Testis (tissue), 2 donors: ENCODE measurements at regions not wholly inside any gene's neighbourhood (a gene's known extent, or its start where the extent isn't known, plus 50 kb on each side); places are given as distances from the start of the nearest gene placed in this dataset.

Source experiments
- DNase-seq: peaks from one replicate; pipeline ENCODE4 v3.0.0-alpha.2; 2019
- H3K27ac ChIP-seq, 2 donors: fragments of 200-600 bp; sonication (generic); one replicate each; pipeline ENCODE4 v1.5.1; 2019
- H3K27me3 ChIP-seq: fragments of 200-600 bp; sonication (generic); one replicate; pipeline ENCODE4 v1.5.1; 2019
- H3K36me3 ChIP-seq: fragments of 200-600 bp; sonication (generic); one replicate; pipeline ENCODE4 v1.5.1; 2017; ENCODE audit warnings: low read depth; ENCODE audit errors: missing control alignments
- H3K4me1 ChIP-seq: fragments of 200-600 bp; sonication (generic); one replicate; pipeline ENCODE4 v1.5.1; 2019
- H3K4me3 ChIP-seq, 2 donors: fragments of 200-600 bp; sonication (generic); one replicate each; pipeline ENCODE4 v1.5.1; 2017 to 2019
- H3K9me3 ChIP-seq: fragments of 200-600 bp; sonication (generic); one replicate; pipeline ENCODE4 v1.5.1; 2017
- POLR2A ChIP-seq: fragments of 450-650 bp; IDR thresholded peaks from one replicate; pipeline ENCODE4 v1.6.1; 2017; ENCODE audit warnings: antibody characterized with exemption, mild to moderate bottlenecking, moderate library complexity
- WGBS, 2 donors: methylation state at CpG; one replicate each; pipeline ENCODE4 v1.1.5; 2018; 5-methylcytosine and 5-hydroxymethylcytosine counted together
- intact Hi-C: fragments of 100-400 bp; cut with DNase I; formaldehyde crosslinking; loops from one replicate; pipeline ENCODE4 v1.15.1; 2023; ENCODE audit warnings: low total_unique reads
- TF ChIP-seq, protein P1 (sequence below), 3 experiments: fragments of 450-650 bp in 2 of 3; fragments of 200-600 bp in 1 of 3; sonication (generic) in 1 of 3; IDR thresholded peaks; one replicate each; pipeline ENCODE4 v1.5.1; 2016 to 2019; ENCODE audit warnings: antibody characterized with exemption in 3 of 3, mild to moderate bottlenecking in 2 of 3, moderate library complexity in 1 of 3

DNA sequence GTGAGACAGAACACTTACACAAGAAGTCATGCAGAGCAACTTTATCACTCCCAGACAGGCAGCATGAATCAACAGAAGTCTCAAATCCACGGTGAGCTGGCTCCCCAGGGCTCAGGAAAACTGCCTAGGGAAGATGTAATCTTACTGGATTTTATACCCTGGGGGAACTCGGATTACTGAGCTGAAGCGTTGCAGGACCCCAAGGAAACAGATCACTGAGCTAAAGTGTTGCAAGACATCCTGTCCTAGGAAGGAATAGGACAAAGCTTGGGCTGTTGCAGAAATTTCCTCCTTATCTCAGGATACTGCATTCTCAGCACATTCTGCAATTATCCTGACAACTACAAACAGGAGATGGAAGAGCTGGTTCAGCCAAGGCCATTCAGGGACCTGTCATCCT lies 224.8 kb downstream of the TFAP2A start:
- no peak for DNase-seq
- no peak overlapping the region for H3K27ac ChIP-seq
- H3K4me3 ChIP-seq: no peak overlapping the region
- WGBS, 2 donors: 43 to 71% methylated on average over 3 of the region's 3 CpGs
- intact Hi-C loops: no loop called here
- H3K9me3 ChIP-seq: no peaks in the 10 kb centered on the region
- H3K27me3 ChIP-seq: no peaks in the 10 kb centered on the region
- H3K4me1 ChIP-seq: no peaks in the 10 kb centered on the region
- no peaks in the 10 kb centered on the region for H3K36me3 ChIP-seq
- TF ChIP-seq, protein P1, sequence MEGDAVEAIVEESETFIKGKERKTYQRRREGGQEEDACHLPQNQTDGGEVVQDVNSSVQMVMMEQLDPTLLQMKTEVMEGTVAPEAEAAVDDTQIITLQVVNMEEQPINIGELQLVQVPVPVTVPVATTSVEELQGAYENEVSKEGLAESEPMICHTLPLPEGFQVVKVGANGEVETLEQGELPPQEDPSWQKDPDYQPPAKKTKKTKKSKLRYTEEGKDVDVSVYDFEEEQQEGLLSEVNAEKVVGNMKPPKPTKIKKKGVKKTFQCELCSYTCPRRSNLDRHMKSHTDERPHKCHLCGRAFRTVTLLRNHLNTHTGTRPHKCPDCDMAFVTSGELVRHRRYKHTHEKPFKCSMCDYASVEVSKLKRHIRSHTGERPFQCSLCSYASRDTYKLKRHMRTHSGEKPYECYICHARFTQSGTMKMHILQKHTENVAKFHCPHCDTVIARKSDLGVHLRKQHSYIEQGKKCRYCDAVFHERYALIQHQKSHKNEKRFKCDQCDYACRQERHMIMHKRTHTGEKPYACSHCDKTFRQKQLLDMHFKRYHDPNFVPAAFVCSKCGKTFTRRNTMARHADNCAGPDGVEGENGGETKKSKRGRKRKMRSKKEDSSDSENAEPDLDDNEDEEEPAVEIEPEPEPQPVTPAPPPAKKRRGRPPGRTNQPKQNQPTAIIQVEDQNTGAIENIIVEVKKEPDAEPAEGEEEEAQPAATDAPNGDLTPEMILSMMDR (IDR thresholded peaks at IDR 0.05): no peak
- TF ChIP-seq POLR2A: no peak

DNA sequence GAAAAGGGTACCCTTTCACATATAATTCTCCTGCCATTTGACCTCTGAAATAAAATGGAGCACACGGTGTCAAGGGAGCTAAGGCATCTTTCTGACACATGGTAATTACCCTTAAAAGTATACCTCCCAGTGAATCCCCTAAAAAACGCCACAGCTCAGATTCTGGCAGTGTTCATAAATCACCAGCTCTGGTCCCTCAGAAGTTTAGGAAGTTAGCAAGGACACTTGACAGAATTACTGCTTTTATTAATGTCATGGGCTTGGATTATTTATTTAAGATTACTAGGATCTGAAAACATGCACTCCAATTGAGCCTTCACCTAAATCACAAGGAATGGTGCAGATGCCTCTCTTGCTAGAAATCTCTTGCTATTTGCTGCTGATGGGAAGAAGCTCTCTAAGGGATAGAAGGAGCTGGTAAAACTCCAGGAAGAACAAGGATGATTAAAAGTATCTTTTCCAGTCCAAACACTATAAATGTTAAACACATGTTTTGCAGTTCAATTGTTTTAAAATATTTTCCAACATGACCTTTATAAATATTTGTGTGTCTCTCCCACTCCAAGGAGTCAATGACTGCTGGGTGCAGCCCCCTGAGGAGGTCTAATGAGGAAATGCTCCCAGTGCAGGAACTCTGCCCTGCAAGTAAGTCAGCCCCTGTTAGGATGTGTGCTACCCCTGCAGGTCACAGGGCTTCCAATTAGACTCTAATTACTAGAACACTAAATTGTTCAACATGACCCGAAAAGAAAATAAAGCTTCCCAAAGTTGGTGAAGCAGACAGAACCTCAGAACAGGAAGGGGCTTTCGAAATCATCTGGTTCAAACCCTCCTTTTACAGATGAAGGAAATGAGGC lies 230.3 kb downstream of the TFAP2A start:
- Histone ChIP-seq H3K4me3 (no peak overlapping the region), H3K9me3 (no peaks in the 10 kb centered on the region), H3K4me1 (no peaks in the 10 kb centered on the region), H3K36me3 (no peaks in the 10 kb centered on the region), H3K27me3 (no peaks in the 10 kb centered on the region), H3K27ac (no peak overlapping the region)
- intact Hi-C loops: no loop called here
- DNase-seq: no peak
- TF ChIP-seq, protein P1 (IDR thresholded peaks at IDR 0.05): no peak
- no peak for TF ChIP-seq POLR2A
- WGBS, 2 donors: 18 to 42% methylated on average over 4 of the region's 4 CpGs

DNA sequence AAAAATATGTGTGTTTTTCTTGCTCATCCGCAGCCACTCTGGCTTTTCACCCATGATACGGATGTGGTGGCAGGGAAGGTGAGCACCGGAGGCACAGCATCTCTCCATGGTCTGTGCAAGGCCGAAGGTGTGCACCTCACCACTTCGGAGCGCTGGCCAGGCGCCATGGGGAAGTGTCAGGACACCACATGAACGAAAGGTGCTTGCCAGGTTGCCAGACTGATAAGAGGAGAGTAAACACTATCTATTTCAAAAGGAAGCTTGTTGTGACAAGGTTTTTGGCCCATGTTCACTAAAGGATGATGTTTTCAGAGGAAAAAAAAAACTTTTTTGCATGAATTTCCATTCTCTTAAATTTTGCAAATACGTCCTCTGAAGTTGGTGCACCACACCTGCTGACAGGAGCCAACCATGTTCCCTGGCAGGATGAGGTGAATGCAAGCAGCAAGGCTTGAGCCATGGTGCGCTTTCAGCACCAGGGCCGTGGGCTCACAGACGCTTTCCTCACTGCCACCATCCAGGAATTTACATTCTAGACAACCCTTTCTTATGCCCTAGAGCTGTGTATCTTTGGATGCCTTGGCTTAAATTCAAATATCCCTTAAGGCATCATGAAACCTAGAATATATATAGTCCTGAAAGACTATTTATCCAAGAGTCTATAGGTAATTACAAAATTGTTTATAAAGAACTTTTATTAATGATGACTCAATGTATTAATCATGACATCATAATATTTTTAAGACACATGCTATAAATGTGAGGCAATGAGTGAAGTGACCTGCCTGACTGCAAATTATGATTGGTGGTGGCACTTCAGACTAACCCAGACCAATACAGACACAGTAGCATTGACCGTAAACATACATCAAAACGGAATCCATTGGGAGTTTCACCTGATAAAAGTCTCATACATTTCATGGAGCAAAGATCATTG lies 234.5 kb downstream of the TFAP2A start:
- Histone ChIP-seq H3K36me3 (no peaks in the 10 kb centered on the region), H3K9me3 (no peaks in the 10 kb centered on the region), H3K27me3 (no peaks in the 10 kb centered on the region), H3K4me1 (no peaks in the 10 kb centered on the region), H3K4me3 (no peak overlapping the region), H3K27ac (no peak overlapping the region)
- TF ChIP-seq POLR2A: no peak
- TF ChIP-seq, protein P1 (IDR thresholded peaks at IDR 0.05): no peak
- 80 to 88% methylated on average over 14 of the region's 14 CpGs for WGBS, 2 donors
- no peak for DNase-seq
- intact Hi-C loops: no loop called here

DNA sequence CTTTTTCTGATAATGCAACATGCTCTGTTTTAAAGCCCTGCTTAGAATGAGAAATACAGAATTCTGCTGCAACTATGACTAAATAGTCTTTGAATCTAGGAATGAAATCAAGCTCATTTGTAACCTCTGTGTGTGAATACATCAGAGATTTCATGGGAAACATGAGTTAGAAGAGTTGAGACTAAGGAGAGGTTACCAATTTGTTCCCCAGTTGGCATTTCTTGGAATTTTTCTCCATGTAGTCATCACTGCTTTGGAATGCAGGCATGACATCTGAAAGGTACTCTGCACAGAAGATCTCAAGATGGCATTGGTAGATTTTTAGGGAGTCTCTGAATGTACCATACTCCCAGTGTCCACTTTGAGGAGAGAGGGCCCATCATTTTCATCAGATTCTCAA lies 237.2 kb downstream of the TFAP2A start:
- TF ChIP-seq POLR2A: no peak
- TF ChIP-seq, protein P1 (IDR thresholded peaks at IDR 0.05): no peak
- DNase-seq: no peak
- H3K9me3 ChIP-seq: no peaks in the 10 kb centered on the region
- intact Hi-C loops: no loop called here
- no peak overlapping the region for H3K27ac ChIP-seq
- H3K4me3 ChIP-seq: no peak overlapping the region
- no peaks in the 10 kb centered on the region for H3K27me3 ChIP-seq
- no peaks in the 10 kb centered on the region for H3K36me3 ChIP-seq
- H3K4me1 ChIP-seq: no peaks in the 10 kb centered on the region
